ENCODE measurements at regions not wholly inside any gene's neighbourhood (a gene's known extent, or its start where the extent isn't known, plus 50 kb on each side); places are given as distances from the start of the nearest gene placed in this dataset.

- Histone ChIP-seq H3K9ac (ENCODE audit: low read depth, low read length) (no peak overlapping the region), H2BK20ac (ENCODE audit: low read depth, low read length) (no peak overlapping the region), H2AK5ac (ENCODE audit: low read depth, low read length) (no peak overlapping the region), H3K27me3 (ENCODE audit: control insufficient read depth, insufficient read depth, low read length) (peaks cover 5% of the 10 kb centered on the region), H3K23ac (ENCODE audit: low read depth, low read length) (no peak overlapping the region), H3K27ac (ENCODE audit: insufficient read depth, low read length) (no peak overlapping the region), H2BK15ac (ENCODE audit: low read depth, low read length) (no peak overlapping the region), H3K14ac (replicated peaks; ENCODE audit: low read depth, low read length) (no peak overlapping the region), H2AK9ac (replicated peaks; ENCODE audit: low read depth, low read length, poor library complexity) (no peak overlapping the region), H4K5ac (ENCODE audit: low read depth, low read length) (no peak overlapping the region), H4K20me1 (ENCODE audit: insufficient read depth, low read length) (no peaks in the 10 kb centered on the region), H3K18ac (ENCODE audit: low read depth, low read length) (no peak overlapping the region), H3K4ac (ENCODE audit: low read depth, low read length) (no peak overlapping the region), H2BK120ac (ENCODE audit: low read depth, low read length) (no peak overlapping the region), H4K91ac (ENCODE audit: insufficient read depth, low read depth, low read length) (no peak overlapping the region), H3K4me3 (ENCODE audit: insufficient read depth, low read depth, low read length) (no peak overlapping the region), H3K4me2 (ENCODE audit: low read depth, low read length) (no peak overlapping the region), H2BK5ac (ENCODE audit: low read depth, low read length, poor library complexity, severe bottlenecking) (no peak overlapping the region), H3K4me1 (ENCODE audit: control insufficient read depth, insufficient read depth, low read length) (no peaks in the 10 kb centered on the region), H3K36me3 (ENCODE audit: control insufficient read depth, insufficient read depth, low read length) (no peaks in the 10 kb centered on the region), H3K79me1 (ENCODE audit: low read depth in 1 of 2, low read length in 2 of 2) (no peaks in the 10 kb centered on the region), H3K9me3 (ENCODE audit: control insufficient read depth, insufficient read depth, low read length) (peaks cover 6% of the 10 kb centered on the region), H4K8ac (ENCODE audit: low read depth in 2 of 2, low read length in 2 of 2) (no peak overlapping the region), H3K9me1 (ENCODE audit: insufficient read depth, low read length) (no peaks in the 10 kb centered on the region), H3K56ac (ENCODE audit: extremely low read depth, insufficient read depth, low read length) (no peak overlapping the region), H2AFZ (replicated peaks; ENCODE audit: low read length, poor library complexity) (no peak overlapping the region)
- CTCF ChIA-PET: interaction anchor here (0.5 kb wide), 1 partner anchor 55 kb away, joined by 3 read pairs; no protein-coding TSS in a partner anchor
- BruUV-seq (replicated peaks): no TSS peak
- ATAC-seq (ENCODE audit: low read depth) (no peak), DNase-seq (no peak)
- intact Hi-C loops (cut with micrococcal nuclease): no loop called here
- POLR2A ChIA-PET (ENCODE audit: unreplicated experiment): no interaction called here
- 68% methylated on average over 4 of the region's 6 CpGs; no CpG with 5 or more reads in 1 of the 2 experiments for WGBS, 2 experiments (ENCODE audit: extremely low coverage in 2 of 2, insufficient read length in 1 of 2)
- no peak for TF ChIP-seq RAD21 (IDR thresholded peaks at IDR 0.05; ENCODE audit: low read length)
- no peak for TF ChIP-seq RFX5 (IDR thresholded peaks at IDR 0.05; ENCODE audit: low read depth, low read length)
- TF ChIP-seq RCOR1 (IDR thresholded peaks at IDR 0.05; ENCODE audit: insufficient replicate concordance, low read length): no peak
- no peak for TF ChIP-seq CHD1 (IDR thresholded peaks at IDR 0.05; ENCODE audit: low read depth, low read length)
- TF ChIP-seq FOS (IDR thresholded peaks at IDR 0.05; ENCODE audit: low read depth, low read length): no peak
- TF ChIP-seq NFE2L2 (IDR thresholded peaks at IDR 0.05; ENCODE audit: low read depth, low read length): no peak
- TF ChIP-seq MXI1 (IDR thresholded peaks at IDR 0.05; ENCODE audit: borderline replicate concordance, low read depth, low read length): no peak
- no peak for TF ChIP-seq MAFK (IDR thresholded peaks at IDR 0.05; ENCODE audit: low read depth, low read length)
- TF ChIP-seq USF2 (IDR thresholded peaks at IDR 0.05; ENCODE audit: low read depth, low read length): no peak
- no peak for TF ChIP-seq SMC3 (IDR thresholded peaks at IDR 0.05; ENCODE audit: low read depth, low read length)
- TF ChIP-seq MAZ (IDR thresholded peaks at IDR 0.05; ENCODE audit: borderline replicate concordance, low read depth, low read length): no peak
- TF ChIP-seq CEBPB (IDR thresholded peaks at IDR 0.05; ENCODE audit: low read depth, low read length): no peak
- TF ChIP-seq, protein P1, sequence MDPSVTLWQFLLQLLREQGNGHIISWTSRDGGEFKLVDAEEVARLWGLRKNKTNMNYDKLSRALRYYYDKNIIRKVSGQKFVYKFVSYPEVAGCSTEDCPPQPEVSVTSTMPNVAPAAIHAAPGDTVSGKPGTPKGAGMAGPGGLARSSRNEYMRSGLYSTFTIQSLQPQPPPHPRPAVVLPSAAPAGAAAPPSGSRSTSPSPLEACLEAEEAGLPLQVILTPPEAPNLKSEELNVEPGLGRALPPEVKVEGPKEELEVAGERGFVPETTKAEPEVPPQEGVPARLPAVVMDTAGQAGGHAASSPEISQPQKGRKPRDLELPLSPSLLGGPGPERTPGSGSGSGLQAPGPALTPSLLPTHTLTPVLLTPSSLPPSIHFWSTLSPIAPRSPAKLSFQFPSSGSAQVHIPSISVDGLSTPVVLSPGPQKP (IDR thresholded peaks at IDR 0.05; ENCODE audit: borderline replicate concordance, low read depth, low read length): no peak
- TF ChIP-seq, protein P2, sequence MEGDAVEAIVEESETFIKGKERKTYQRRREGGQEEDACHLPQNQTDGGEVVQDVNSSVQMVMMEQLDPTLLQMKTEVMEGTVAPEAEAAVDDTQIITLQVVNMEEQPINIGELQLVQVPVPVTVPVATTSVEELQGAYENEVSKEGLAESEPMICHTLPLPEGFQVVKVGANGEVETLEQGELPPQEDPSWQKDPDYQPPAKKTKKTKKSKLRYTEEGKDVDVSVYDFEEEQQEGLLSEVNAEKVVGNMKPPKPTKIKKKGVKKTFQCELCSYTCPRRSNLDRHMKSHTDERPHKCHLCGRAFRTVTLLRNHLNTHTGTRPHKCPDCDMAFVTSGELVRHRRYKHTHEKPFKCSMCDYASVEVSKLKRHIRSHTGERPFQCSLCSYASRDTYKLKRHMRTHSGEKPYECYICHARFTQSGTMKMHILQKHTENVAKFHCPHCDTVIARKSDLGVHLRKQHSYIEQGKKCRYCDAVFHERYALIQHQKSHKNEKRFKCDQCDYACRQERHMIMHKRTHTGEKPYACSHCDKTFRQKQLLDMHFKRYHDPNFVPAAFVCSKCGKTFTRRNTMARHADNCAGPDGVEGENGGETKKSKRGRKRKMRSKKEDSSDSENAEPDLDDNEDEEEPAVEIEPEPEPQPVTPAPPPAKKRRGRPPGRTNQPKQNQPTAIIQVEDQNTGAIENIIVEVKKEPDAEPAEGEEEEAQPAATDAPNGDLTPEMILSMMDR (conservative IDR thresholded peaks at IDR 0.05; ENCODE audit: low read depth, low read length): no peak
- TF ChIP-seq POLR2A (IDR thresholded peaks at IDR 0.05; ENCODE audit: low read depth, low read length): no peak
- TF ChIP-seq BHLHE40 (IDR thresholded peaks at IDR 0.05; ENCODE audit: low read depth, low read length): no peak
- in situ Hi-C loops (cut with MboI; ENCODE audit: low sequenced_read_pairs): no loop called here
- dilution Hi-C loops (cut with HindIII; ENCODE audit: low sequenced_read_pairs, unreplicated experiment): no loop called here
Observed at GRCh38 chr5:173679909-173680630, 63.6 kb upstream of the BOD1 start.
